ENCODE measurements at regions not wholly inside any gene's neighbourhood (a gene's known extent, or its start where the extent isn't known, plus 50 kb on each side); places are given as distances from the start of the nearest gene placed in this dataset.

- no peak for DNase-seq (ENCODE audit: low read depth in 2 of 2)
Measured at GRCh38 chr15:58324533-58324932, 107.3 kb upstream of the LIPC start.

GRCh38 chr15:58327958-58328357 is 103.8 kb upstream of the LIPC start:
- DNase-seq (ENCODE audit: low read depth in 2 of 2): no peak

- no peak for DNase-seq (ENCODE audit: low read depth in 2 of 2)
Measured at GRCh38 chr15:58329211-58329610, 102.6 kb upstream of the LIPC start.

- no peak for DNase-seq (ENCODE audit: low read depth in 2 of 2)
Measured at GRCh38 chr15:58329781-58330671, 101.8 kb upstream of the LIPC start.

- no peak for DNase-seq (ENCODE audit: low read depth in 2 of 2)
Measured at GRCh38 chr15:58330741-58331559, 100.8 kb upstream of the LIPC start.

GRCh38 chr15:58331560-58331912 is 100.3 kb upstream of the LIPC start:
- no peak for DNase-seq (ENCODE audit: low read depth in 2 of 2)

- DNase-seq (ENCODE audit: low read depth in 2 of 2): peak; percentile 79 to 89
Measured at GRCh38 chr15:58331913-58332675, 99.7 kb upstream of the LIPC start.

- DNase-seq (ENCODE audit: low read depth in 2 of 2): no peak
Measured at GRCh38 chr15:58332676-58333400, 99.0 kb upstream of the LIPC start.

- no peak for DNase-seq (ENCODE audit: low read depth in 2 of 2)
Measured at GRCh38 chr15:58334803-58335202, 97.0 kb upstream of the LIPC start.

- DNase-seq (ENCODE audit: low read depth in 2 of 2): no peak
Measured at GRCh38 chr15:58336161-58336560, 95.6 kb upstream of the LIPC start.

- DNase-seq (ENCODE audit: low read depth in 2 of 2): no peak
Measured at GRCh38 chr15:58340176-58340575, 91.6 kb upstream of the LIPC start.

- no peak for DNase-seq (ENCODE audit: low read depth in 2 of 2)
Measured at GRCh38 chr15:58342508-58342907, 89.3 kb upstream of the LIPC start.

GRCh38 chr15:58344213-58345070 is 87.3 kb upstream of the LIPC start:
- DNase-seq (ENCODE audit: low read depth in 2 of 2): no peak

- DNase-seq (ENCODE audit: low read depth in 2 of 2): no peak
Measured at GRCh38 chr15:58346361-58346760, 85.4 kb upstream of the LIPC start.

GRCh38 chr15:58348095-58348812 is 83.5 kb upstream of the LIPC start:
- DNase-seq (ENCODE audit: low read depth in 2 of 2): no peak

- DNase-seq (ENCODE audit: low read depth in 2 of 2): no peak
Measured at GRCh38 chr15:58352026-58352929, 79.5 kb upstream of the LIPC start.

GRCh38 chr15:58355382-58355971 is 76.3 kb upstream of the LIPC start:
- DNase-seq (ENCODE audit: low read depth in 2 of 2): no peak

GRCh38 chr15:58355973-58356372 is 75.8 kb upstream of the LIPC start:
- no peak for DNase-seq (ENCODE audit: low read depth in 2 of 2)
